ENCODE measurements at regions not wholly inside any gene's neighbourhood (a gene's known extent, or its start where the extent isn't known, plus 50 kb on each side); places are given as distances from the start of the nearest gene placed in this dataset.

DNA sequence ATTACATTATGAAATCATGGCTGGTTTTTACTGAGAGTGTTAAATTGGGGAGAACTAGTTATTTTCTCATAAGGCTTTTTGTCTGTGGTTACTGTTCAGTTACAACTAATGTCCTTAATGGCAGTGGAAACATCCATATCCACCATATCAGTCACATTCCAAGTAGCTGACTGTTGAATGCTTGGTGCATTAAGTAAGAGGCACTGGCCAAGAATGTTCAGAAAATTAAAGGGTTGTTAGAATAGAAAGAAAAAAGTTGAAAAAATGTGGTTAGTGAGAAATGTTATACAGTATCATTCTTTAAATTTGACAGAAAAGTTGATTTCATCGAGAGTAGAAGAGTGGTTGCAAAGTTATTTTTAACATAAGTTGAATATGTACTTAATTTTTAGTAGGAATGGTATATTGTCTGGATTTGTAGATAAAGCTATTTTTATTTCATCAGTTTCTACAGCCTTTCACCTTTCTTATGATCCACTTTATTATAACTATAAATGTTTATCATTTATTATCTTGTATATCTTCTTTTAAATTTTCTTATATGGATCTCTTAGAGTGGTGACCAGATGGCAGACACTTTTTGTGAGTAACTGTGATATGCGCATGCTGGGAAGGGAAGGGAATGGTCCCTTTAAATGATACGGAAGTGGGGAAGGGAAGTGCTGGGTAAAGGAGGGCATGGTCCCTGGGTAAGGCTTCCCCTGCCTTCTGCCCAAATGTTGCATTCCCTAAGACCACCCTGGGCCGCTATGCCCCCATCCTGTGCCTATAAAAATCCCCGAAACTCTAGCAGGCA, 2407.1 kb downstream of the ARAP2 start:
- TF ChIP-seq, protein P1, sequence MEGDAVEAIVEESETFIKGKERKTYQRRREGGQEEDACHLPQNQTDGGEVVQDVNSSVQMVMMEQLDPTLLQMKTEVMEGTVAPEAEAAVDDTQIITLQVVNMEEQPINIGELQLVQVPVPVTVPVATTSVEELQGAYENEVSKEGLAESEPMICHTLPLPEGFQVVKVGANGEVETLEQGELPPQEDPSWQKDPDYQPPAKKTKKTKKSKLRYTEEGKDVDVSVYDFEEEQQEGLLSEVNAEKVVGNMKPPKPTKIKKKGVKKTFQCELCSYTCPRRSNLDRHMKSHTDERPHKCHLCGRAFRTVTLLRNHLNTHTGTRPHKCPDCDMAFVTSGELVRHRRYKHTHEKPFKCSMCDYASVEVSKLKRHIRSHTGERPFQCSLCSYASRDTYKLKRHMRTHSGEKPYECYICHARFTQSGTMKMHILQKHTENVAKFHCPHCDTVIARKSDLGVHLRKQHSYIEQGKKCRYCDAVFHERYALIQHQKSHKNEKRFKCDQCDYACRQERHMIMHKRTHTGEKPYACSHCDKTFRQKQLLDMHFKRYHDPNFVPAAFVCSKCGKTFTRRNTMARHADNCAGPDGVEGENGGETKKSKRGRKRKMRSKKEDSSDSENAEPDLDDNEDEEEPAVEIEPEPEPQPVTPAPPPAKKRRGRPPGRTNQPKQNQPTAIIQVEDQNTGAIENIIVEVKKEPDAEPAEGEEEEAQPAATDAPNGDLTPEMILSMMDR (IDR thresholded peaks at IDR 0.05) = no peak
- TF ChIP-seq POLR2A (IDR thresholded peaks at IDR 0.05) (no peak), EP300 (IDR thresholded peaks at IDR 0.05) (no peak)
